ENCODE measurements at regions not wholly inside any gene's neighbourhood (a gene's known extent, or its start where the extent isn't known, plus 50 kb on each side); places are given as distances from the start of the nearest gene placed in this dataset.

GRCh38 chr9:73880101-73880500 lies 617.0 kb upstream of the RORB start:
- intact Hi-C loops (cut with micrococcal nuclease): no loop called here
- no peaks in the 10 kb centered on the region for H3K36me3 ChIP-seq (ENCODE audit: control insufficient read depth in 2 of 2, extremely low read depth in 1 of 2, insufficient read depth in 2 of 2, low read length in 2 of 2)
- no peaks in the 10 kb centered on the region for H3K27me3 ChIP-seq (ENCODE audit: control insufficient read depth in 2 of 2, insufficient read depth in 2 of 2, low read length in 2 of 2)
- H3K9me3 ChIP-seq (replicated peaks; ENCODE audit: control insufficient read depth, insufficient read depth, low read length): no peaks in the 10 kb centered on the region
- TF ChIP-seq GATA2 (IDR thresholded peaks at IDR 0.05; ENCODE audit: insufficient read depth, insufficient read length, low read depth, low read length) (no peak), MAX (IDR thresholded peaks at IDR 0.05; ENCODE audit: insufficient read depth, insufficient read length) (no peak), CTCF (IDR thresholded peaks at IDR 0.05; ENCODE audit: extremely low read depth in 1 of 2, insufficient read depth in 1 of 2, low read depth in 1 of 2, low read length in 2 of 2) (no peak), POLR2A (IDR thresholded peaks at IDR 0.05; ENCODE audit: low read depth, low read length) (no peak)
- no peak overlapping the region for H3K4me2 ChIP-seq (ENCODE audit: insufficient read depth, low read length)
- no peaks in the 10 kb centered on the region for H3K79me2 ChIP-seq (ENCODE audit: control insufficient read depth, insufficient read depth, low read length)
- dilution Hi-C loops (cut with MboI; ENCODE audit: extremely low pct_ligation_motif_present, low sequenced_read_pairs): no loop called here
- no peaks in the 10 kb centered on the region for H3K9me1 ChIP-seq (replicated peaks; ENCODE audit: control insufficient read depth, extremely low read depth, insufficient read depth, low read length)
- no TSS peak for BruUV-seq (replicated peaks)
- no peak overlapping the region for H3K4me3 ChIP-seq (replicated peaks in 1 of 3; ENCODE audit: insufficient read depth in 1 of 3, low read depth in 1 of 3, low read length in 3 of 3)
- no peak overlapping the region for H3K9ac ChIP-seq (replicated peaks; ENCODE audit: extremely low read depth, insufficient read depth, low read length)
- no peak overlapping the region for H3K27ac ChIP-seq (ENCODE audit: insufficient read depth, low read depth, low read length)
- H2AFZ ChIP-seq (ENCODE audit: low read depth, low read length): no peak overlapping the region
- no peaks in the 10 kb centered on the region for H3K4me1 ChIP-seq (ENCODE audit: control insufficient read depth, extremely low read depth, insufficient read depth, low read length)
- CTCF ChIA-PET: no interaction called here
- POLR2A ChIA-PET: no interaction called here
- no peaks in the 10 kb centered on the region for H4K20me1 ChIP-seq (replicated peaks; ENCODE audit: control insufficient read depth, extremely low read depth, insufficient read depth, low read length)
- DNase-seq (ENCODE audit: low read depth, low spot score) (no peak), FAIRE-seq (no peak)

- dilution Hi-C loops (cut with MboI; ENCODE audit: extremely low pct_ligation_motif_present, low sequenced_read_pairs): no loop called here
- intact Hi-C loops (cut with micrococcal nuclease): no loop called here
- DNase-seq (ENCODE audit: low read depth, low spot score) (no peak), FAIRE-seq (no peak)
- H3K36me3 ChIP-seq (ENCODE audit: control insufficient read depth in 2 of 2, extremely low read depth in 1 of 2, insufficient read depth in 2 of 2, low read length in 2 of 2): no peaks in the 10 kb centered on the region
- H3K27me3 ChIP-seq (ENCODE audit: control insufficient read depth in 2 of 2, insufficient read depth in 2 of 2, low read length in 2 of 2): no peaks in the 10 kb centered on the region
- no peak overlapping the region for H3K4me2 ChIP-seq (ENCODE audit: insufficient read depth, low read length)
- H3K9me3 ChIP-seq (replicated peaks; ENCODE audit: control insufficient read depth, insufficient read depth, low read length): no peaks in the 10 kb centered on the region
- no peak overlapping the region for H3K9ac ChIP-seq (replicated peaks; ENCODE audit: extremely low read depth, insufficient read depth, low read length)
- CTCF ChIA-PET: no interaction called here
- H3K79me2 ChIP-seq (ENCODE audit: control insufficient read depth, insufficient read depth, low read length): no peaks in the 10 kb centered on the region
- TF ChIP-seq MAX (IDR thresholded peaks at IDR 0.05; ENCODE audit: insufficient read depth, insufficient read length) (no peak), EZH2 (IDR thresholded peaks at IDR 0.05; ENCODE audit: borderline replicate concordance, low read depth, low read length, severe bottlenecking) (no peak), MYC (IDR thresholded peaks at IDR 0.05; ENCODE audit: low read depth, low read length) (no peak), POLR2AphosphoS5 (IDR thresholded peaks at IDR 0.05; ENCODE audit: insufficient read depth, low read depth, low read length) (no peak), GATA2 (IDR thresholded peaks at IDR 0.05; ENCODE audit: insufficient read depth, insufficient read length, low read depth, low read length) (no peak)
- no peaks in the 10 kb centered on the region for H3K9me1 ChIP-seq (replicated peaks; ENCODE audit: control insufficient read depth, extremely low read depth, insufficient read depth, low read length)
- H2AFZ ChIP-seq (ENCODE audit: low read depth, low read length): no peak overlapping the region
- BruUV-seq (replicated peaks): no TSS peak
- POLR2A ChIA-PET: no interaction called here
- no peaks in the 10 kb centered on the region for H3K4me1 ChIP-seq (ENCODE audit: control insufficient read depth, extremely low read depth, insufficient read depth, low read length)
- no peak overlapping the region for H3K4me3 ChIP-seq (replicated peaks in 1 of 3; ENCODE audit: insufficient read depth in 1 of 3, low read depth in 1 of 3, low read length in 3 of 3)
- H4K20me1 ChIP-seq (replicated peaks; ENCODE audit: control insufficient read depth, extremely low read depth, insufficient read depth, low read length): no peaks in the 10 kb centered on the region
- no peak overlapping the region for H3K27ac ChIP-seq (ENCODE audit: insufficient read depth, low read depth, low read length)
Observed at GRCh38 chr9:73889023-73889422, 608.1 kb upstream of the RORB start.

All from endothelial cell of umbilical vein (primary cell).